ENCODE measurements at regions not wholly inside any gene's neighbourhood (a gene's known extent, or its start where the extent isn't known, plus 50 kb on each side); places are given as distances from the start of the nearest gene placed in this dataset.
A peak's percentile ranks its signal among the peaks of the same experiment; 100 is the strongest.

DNA sequence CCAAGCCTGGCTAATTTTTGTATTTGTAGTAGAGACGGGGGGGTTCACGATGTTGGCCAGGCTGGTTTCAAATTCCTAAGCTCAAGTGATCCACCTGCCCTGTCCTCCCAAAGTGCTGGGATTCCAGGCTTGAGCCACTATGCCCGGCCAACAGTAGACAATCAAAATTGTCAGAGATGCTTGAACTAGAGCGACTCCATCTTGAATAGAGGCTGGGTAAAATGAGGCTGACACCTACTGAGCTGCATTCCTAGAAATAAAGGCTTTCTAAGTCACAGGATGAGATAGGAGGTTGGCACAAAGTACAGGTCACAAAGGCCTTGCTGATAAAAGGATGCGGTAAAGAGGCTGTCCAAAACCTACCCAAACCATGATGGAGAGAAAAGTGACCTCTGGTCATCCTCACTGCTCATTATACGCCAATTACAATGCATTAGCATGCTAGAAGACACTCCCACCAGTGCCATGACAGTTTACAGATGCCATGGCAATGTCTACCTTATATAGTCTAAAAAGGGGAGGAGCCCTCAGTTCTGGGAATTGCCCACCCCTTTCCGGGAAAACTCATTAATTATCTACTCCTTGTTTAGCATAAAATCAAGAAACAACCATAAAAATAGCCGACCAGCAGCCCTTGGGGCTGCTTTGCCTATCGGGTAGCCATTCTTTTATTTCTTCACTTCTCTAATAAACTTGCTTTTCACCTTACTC lies 134.5 kb downstream of the BAMBI start:
- Histone ChIP-seq H3K27ac (ENCODE audit: extremely low read depth, low read depth, low read length) (no peak overlapping the region), H3K4me1 (ENCODE audit: control insufficient read depth, insufficient read depth, low read length) (peaks cover 11% of the 10 kb centered on the region), H3K4me3 (ENCODE audit: low read depth, low read length) (no peak overlapping the region), H3K9me3 (ENCODE audit: control insufficient read depth, insufficient read depth, low read depth, low read length) (no peaks in the 10 kb centered on the region), H3K36me3 (ENCODE audit: control insufficient read depth in 2 of 2, insufficient read depth in 1 of 2, low read length in 2 of 2) (no peaks in the 10 kb centered on the region)
- ChIA-PET POLR2A (interaction anchor here (0.6 kb wide), 1 partner anchor 838 kb away, joined by 3 read pairs; no protein-coding TSS in a partner anchor), CTCF (interaction anchor here (0.7 kb wide), 1 partner anchor 415 kb away, joined by 3 read pairs; no protein-coding TSS in a partner anchor)
- TF ChIP-seq ZNF324 (tag by site-specific recombination; IDR thresholded peaks at IDR 0.05) (no peak), ZSCAN16 (tag by site-specific recombination; IDR thresholded peaks at IDR 0.05) (no peak), HOXA7 (CRISPR knock-in tag; IDR thresholded peaks at IDR 0.05; ENCODE audit: borderline replicate concordance) (no peak), YY2 (tag by site-specific recombination; IDR thresholded peaks at IDR 0.05) (no peak), MEIS1 (CRISPR knock-in tag; IDR thresholded peaks at IDR 0.05; ENCODE audit: borderline replicate concordance) (no peak), FEZF1 (tag by site-specific recombination; IDR thresholded peaks at IDR 0.05) (no peak), ZBTB20 (tag by site-specific recombination; IDR thresholded peaks at IDR 0.05) (no peak), ZNF768 (tag by site-specific recombination; IDR thresholded peaks at IDR 0.05) (no peak), MZF1 (tag by site-specific recombination; IDR thresholded peaks at IDR 0.05; ENCODE audit: borderline replicate concordance) (no peak), ZNF133 (tag by site-specific recombination; IDR thresholded peaks at IDR 0.05) (no peak), GLI4 (tag by site-specific recombination; IDR thresholded peaks at IDR 0.05) (no peak), REST (tag by site-specific recombination; IDR thresholded peaks at IDR 0.05) (no peak), ZNF626 (tag by site-specific recombination; IDR thresholded peaks at IDR 0.05) (no peak), ZSCAN23 (tag by site-specific recombination; IDR thresholded peaks at IDR 0.05) (no peak), REPIN1 (tag by site-specific recombination; IDR thresholded peaks at IDR 0.05; ENCODE audit: low read depth) (no peak), ZNF629 (tag by site-specific recombination; IDR thresholded peaks at IDR 0.05) (no peak)
- TF ChIP-seq, protein P1, sequence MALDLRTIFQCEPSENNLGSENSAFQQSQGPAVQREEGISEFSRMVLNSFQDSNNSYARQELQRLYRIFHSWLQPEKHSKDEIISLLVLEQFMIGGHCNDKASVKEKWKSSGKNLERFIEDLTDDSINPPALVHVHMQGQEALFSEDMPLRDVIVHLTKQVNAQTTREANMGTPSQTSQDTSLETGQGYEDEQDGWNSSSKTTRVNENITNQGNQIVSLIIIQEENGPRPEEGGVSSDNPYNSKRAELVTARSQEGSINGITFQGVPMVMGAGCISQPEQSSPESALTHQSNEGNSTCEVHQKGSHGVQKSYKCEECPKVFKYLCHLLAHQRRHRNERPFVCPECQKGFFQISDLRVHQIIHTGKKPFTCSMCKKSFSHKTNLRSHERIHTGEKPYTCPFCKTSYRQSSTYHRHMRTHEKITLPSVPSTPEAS (tag by site-specific recombination; IDR thresholded peaks at IDR 0.05): no peak

DNA sequence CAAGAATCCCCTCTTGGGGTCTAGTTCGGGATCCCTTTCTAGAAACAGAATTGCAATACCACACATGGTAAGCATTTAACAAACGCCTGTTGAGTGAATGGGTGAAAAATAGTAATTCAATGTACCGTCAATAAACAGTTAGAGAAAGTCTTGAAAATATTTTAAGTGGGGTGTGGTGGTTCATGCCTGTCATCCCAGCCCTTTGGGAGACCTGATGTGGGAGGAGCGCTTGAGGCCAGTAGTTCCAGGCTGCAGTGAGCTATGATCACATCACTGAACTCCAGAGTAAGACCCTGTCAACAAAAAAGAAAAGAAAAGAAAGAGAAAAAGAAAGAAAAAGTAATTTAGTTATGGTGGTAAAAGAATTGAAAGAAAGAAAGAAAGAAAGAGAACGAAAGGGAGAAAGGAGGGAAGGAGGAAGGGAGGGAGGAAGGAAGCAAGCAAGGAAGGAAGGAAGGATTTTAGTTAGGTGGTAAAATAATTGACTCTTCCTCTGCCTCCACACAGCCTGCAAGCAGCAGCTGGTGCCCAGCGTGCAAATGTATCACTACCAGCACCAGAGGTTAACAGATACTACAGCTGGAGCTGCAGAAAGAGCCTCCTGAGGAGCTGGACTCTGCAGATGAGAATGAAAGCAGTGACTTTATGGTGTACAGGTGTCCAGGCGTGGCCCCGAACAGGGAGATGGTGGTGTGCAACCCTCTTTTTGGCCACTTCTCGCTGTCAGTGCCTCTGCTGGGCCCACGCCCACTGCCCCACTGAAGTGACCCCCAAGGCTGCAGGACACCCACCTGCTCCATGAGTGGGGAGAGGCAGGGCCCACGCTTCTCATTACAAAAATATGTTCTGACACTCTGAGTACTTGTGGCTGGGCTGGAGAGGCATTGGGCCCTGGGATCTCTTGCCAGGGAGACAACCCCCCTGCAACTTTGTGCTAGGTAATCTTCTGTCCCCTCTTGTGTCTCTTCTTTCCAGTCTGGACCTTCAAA lies 135.4 kb downstream of the BAMBI start:
- Histone ChIP-seq H3K4me3 (ENCODE audit: low read depth, low read length) (no peak overlapping the region), H3K27ac (ENCODE audit: extremely low read depth, low read depth, low read length) (no peak overlapping the region), H3K4me1 (ENCODE audit: control insufficient read depth, insufficient read depth, low read length) (peaks cover 5% of the 10 kb centered on the region), H3K36me3 (ENCODE audit: control insufficient read depth in 2 of 2, insufficient read depth in 1 of 2, low read length in 2 of 2) (no peaks in the 10 kb centered on the region), H3K9me3 (ENCODE audit: control insufficient read depth, insufficient read depth, low read depth, low read length) (no peaks in the 10 kb centered on the region)
- ChIA-PET POLR2A (interaction anchor here (0.7 kb wide), 1 partner anchor 23 kb away, joined by 3 read pairs; no protein-coding TSS in a partner anchor), CTCF (interaction anchor here (0.7 kb wide), 1 partner anchor 414 kb away, joined by 3 read pairs; no protein-coding TSS in a partner anchor)
- TF ChIP-seq ZNF707 (tag by site-specific recombination; IDR thresholded peaks at IDR 0.05) (no peak), PRDM1 (tag by site-specific recombination; IDR thresholded peaks at IDR 0.05) (peak; percentile 39), EGR2 (tag by site-specific recombination; IDR thresholded peaks at IDR 0.05; ENCODE audit: low read depth) (peak; percentile 66), ZBTB20 (tag by site-specific recombination; IDR thresholded peaks at IDR 0.05) (no peak), ZFP3 (tag by site-specific recombination; IDR thresholded peaks at IDR 0.05; ENCODE audit: low read depth) (no peak), BCL6B (tag by site-specific recombination; IDR thresholded peaks at IDR 0.05) (no peak), ZNF138 (tag by site-specific recombination; IDR thresholded peaks at IDR 0.05; ENCODE audit: borderline replicate concordance) (no peak), ZFP69B (tag by site-specific recombination; IDR thresholded peaks at IDR 0.05) (no peak)
- TF ChIP-seq, protein P2, sequence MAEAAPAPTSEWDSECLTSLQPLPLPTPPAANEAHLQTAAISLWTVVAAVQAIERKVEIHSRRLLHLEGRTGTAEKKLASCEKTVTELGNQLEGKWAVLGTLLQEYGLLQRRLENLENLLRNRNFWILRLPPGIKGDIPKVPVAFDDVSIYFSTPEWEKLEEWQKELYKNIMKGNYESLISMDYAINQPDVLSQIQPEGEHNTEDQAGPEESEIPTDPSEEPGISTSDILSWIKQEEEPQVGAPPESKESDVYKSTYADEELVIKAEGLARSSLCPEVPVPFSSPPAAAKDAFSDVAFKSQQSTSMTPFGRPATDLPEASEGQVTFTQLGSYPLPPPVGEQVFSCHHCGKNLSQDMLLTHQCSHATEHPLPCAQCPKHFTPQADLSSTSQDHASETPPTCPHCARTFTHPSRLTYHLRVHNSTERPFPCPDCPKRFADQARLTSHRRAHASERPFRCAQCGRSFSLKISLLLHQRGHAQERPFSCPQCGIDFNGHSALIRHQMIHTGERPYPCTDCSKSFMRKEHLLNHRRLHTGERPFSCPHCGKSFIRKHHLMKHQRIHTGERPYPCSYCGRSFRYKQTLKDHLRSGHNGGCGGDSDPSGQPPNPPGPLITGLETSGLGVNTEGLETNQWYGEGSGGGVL (tag by site-specific recombination; IDR thresholded peaks at IDR 0.05): no peak
